ENCODE measurements at regions not wholly inside any gene's neighbourhood (a gene's known extent, or its start where the extent isn't known, plus 50 kb on each side); places are given as distances from the start of the nearest gene placed in this dataset.

GRCh38 chr2:117085737-117086136 lies 728.8 kb upstream of the DDX18 start:
- DNase-seq = no peak

GRCh38 chr2:117086174-117086942 lies 728.1 kb upstream of the DDX18 start:
- no peak for DNase-seq

GRCh38 chr2:117086943-117087250 lies 727.6 kb upstream of the DDX18 start:
- DNase-seq = no peak

GRCh38 chr2:117087535-117088291 lies 726.8 kb upstream of the DDX18 start:
- no peak for DNase-seq

GRCh38 chr2:117091041-117091837 lies 723.3 kb upstream of the DDX18 start:
- no peak for DNase-seq

- DNase-seq = no peak
Measured at GRCh38 chr2:117101613-117102012, 712.9 kb upstream of the DDX18 start.

- DNase-seq = no peak
Measured at GRCh38 chr2:117108741-117109267, 705.7 kb upstream of the DDX18 start.

GRCh38 chr2:117118994-117119393 lies 695.5 kb upstream of the DDX18 start:
- no peak for DNase-seq

- DNase-seq = no peak
Measured at GRCh38 chr2:117123362-117123761, 691.1 kb upstream of the DDX18 start.

GRCh38 chr2:117126656-117127055 lies 687.8 kb upstream of the DDX18 start:
- DNase-seq = no peak

GRCh38 chr2:117127680-117128079 lies 686.8 kb upstream of the DDX18 start:
- DNase-seq = no peak

GRCh38 chr2:117128461-117128860 lies 686.0 kb upstream of the DDX18 start:
- DNase-seq = no peak

- DNase-seq = no peak
Measured at GRCh38 chr2:117137371-117137770, 677.1 kb upstream of the DDX18 start.

GRCh38 chr2:117169036-117169765 lies 645.3 kb upstream of the DDX18 start:
- DNase-seq = no peak

- no peak for DNase-seq
Measured at GRCh38 chr2:117170897-117171296, 643.6 kb upstream of the DDX18 start.

GRCh38 chr2:117179405-117179804 lies 635.1 kb upstream of the DDX18 start:
- DNase-seq = no peak

- no peak for DNase-seq
Measured at GRCh38 chr2:117190856-117191559, 623.5 kb upstream of the DDX18 start.

GRCh38 chr2:117195381-117195780 lies 619.1 kb upstream of the DDX18 start:
- no peak for DNase-seq

GRCh38 chr2:117199511-117199910 lies 615.0 kb upstream of the DDX18 start:
- no peak for DNase-seq

- DNase-seq = no peak
Measured at GRCh38 chr2:117212562-117212961, 601.9 kb upstream of the DDX18 start.

- no peak for DNase-seq
Measured at GRCh38 chr2:117217145-117217544, 597.3 kb upstream of the DDX18 start.

- DNase-seq = no peak
Measured at GRCh38 chr2:117222809-117223208, 591.7 kb upstream of the DDX18 start.

Measured in NCI-H146 (cell line).